Right lobe of liver (tissue), 4 donors: ENCODE measurements at regions not wholly inside any gene's neighbourhood (a gene's known extent, or its start where the extent isn't known, plus 50 kb on each side); places are given as distances from the start of the nearest gene placed in this dataset.

Experiments used
- POLR2A ChIP-seq: fragments of 450-650 bp; IDR thresholded peaks from one replicate; pipeline ENCODE4 v1.6.1; 2017; ENCODE audit warnings: antibody characterized with exemption, mild to moderate bottlenecking
- TF ChIP-seq, protein P1 (sequence below), 4 donors: fragments of 200-600 bp in 3 of 4; fragments of 450-650 bp in 1 of 4; IDR thresholded peaks; one replicate each; pipeline versions ENCODE4 v1.5.1 to v1.8.0; 2016 to 2022; ENCODE audit warnings: antibody characterized with exemption in 4 of 4, mild to moderate bottlenecking in 2 of 4
- donor health status: DM: no; HTN: no; CAD: no.
- donor health status: DM: no; HTN: no; CAD: no.
- donor health status: DM: no; HTN: yes; CAD: no.

DNA sequence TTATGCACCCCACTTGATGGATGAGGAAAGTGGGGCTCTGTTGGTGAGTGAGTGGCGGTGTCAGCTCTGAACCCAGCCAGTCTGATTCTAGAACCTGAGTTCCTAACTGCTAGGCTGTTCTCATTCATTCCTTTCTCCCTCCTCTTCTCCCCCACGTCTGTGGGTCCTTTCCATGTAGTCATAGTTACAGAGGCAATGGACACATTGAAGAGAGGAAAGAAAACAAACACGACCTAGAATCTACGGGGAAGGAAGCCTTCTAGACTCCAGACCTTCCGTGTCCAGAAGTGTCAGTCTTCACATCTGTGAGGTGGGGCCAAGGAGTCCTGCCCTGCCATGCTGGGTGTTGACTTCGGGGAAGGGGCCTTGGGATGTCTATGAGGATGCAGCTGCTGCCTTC, 115.8 kb upstream of the WNT4 start:
- TF ChIP-seq, protein P1, sequence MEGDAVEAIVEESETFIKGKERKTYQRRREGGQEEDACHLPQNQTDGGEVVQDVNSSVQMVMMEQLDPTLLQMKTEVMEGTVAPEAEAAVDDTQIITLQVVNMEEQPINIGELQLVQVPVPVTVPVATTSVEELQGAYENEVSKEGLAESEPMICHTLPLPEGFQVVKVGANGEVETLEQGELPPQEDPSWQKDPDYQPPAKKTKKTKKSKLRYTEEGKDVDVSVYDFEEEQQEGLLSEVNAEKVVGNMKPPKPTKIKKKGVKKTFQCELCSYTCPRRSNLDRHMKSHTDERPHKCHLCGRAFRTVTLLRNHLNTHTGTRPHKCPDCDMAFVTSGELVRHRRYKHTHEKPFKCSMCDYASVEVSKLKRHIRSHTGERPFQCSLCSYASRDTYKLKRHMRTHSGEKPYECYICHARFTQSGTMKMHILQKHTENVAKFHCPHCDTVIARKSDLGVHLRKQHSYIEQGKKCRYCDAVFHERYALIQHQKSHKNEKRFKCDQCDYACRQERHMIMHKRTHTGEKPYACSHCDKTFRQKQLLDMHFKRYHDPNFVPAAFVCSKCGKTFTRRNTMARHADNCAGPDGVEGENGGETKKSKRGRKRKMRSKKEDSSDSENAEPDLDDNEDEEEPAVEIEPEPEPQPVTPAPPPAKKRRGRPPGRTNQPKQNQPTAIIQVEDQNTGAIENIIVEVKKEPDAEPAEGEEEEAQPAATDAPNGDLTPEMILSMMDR (IDR thresholded peaks at IDR 0.05), result no peak
- no peak for TF ChIP-seq POLR2A
